ENCODE measurements at regions not wholly inside any gene's neighbourhood (a gene's known extent, or its start where the extent isn't known, plus 50 kb on each side); places are given as distances from the start of the nearest gene placed in this dataset.
A peak's percentile ranks its signal among the peaks of the same experiment; 100 is the strongest.

- Histone ChIP-seq H3K4me1 (ENCODE audit: control insufficient read depth in 2 of 2, insufficient read depth in 1 of 2, low read depth in 1 of 2, low read length in 2 of 2) (peaks cover 5 to 18% of the 10 kb centered on the region in 2 donors), H3K27me3 (ENCODE audit: control insufficient read depth in 3 of 3, insufficient read depth in 3 of 3, low read depth in 1 of 3, low read length in 3 of 3) (no peaks in the 10 kb centered on the region), H3K18ac (ENCODE audit: low read length) (no peak overlapping the region), H2BK15ac (ENCODE audit: low read length) (no peak overlapping the region), H3K9me3 (replicated peaks in 1 of 2; ENCODE audit: control insufficient read depth in 2 of 2, insufficient read depth in 1 of 2, low read depth in 1 of 2, low read length in 2 of 2) (no peaks in the 10 kb centered on the region), H4K91ac (ENCODE audit: low read depth, low read length, poor library complexity) (no peak overlapping the region), H2AFZ (ENCODE audit: low read length) (no peak overlapping the region), H2BK12ac (ENCODE audit: low read length) (no peak overlapping the region), H2AK5ac (ENCODE audit: low read depth, low read length) (no peak overlapping the region), H3K27ac (replicated peaks; ENCODE audit: low read length) (no peak overlapping the region), H2BK120ac (ENCODE audit: low read depth, low read length) (no peak overlapping the region), H3K4ac (ENCODE audit: low read length) (no peak overlapping the region), H3K36me3 (replicated peaks in 1 of 2; ENCODE audit: control insufficient read depth in 2 of 2, insufficient read depth in 2 of 2, low read length in 2 of 2) (no peaks in the 10 kb centered on the region), H2BK5ac (ENCODE audit: low read length) (no peak overlapping the region), H3K4me3 (ENCODE audit: low read length in 2 of 2) (no peak overlapping the region), H4K8ac (ENCODE audit: low read depth, low read length) (no peak overlapping the region), H3K9ac (ENCODE audit: low read depth, low read length, poor library complexity) (no peak overlapping the region), H3K14ac (ENCODE audit: low read length) (no peak overlapping the region), H3K4me2 (ENCODE audit: insufficient read depth, low read length, poor library complexity, severe bottlenecking) (no peak overlapping the region), H3K79me1 (ENCODE audit: low read depth, low read length) (no peaks in the 10 kb centered on the region), H3K23ac (ENCODE audit: low read depth, low read length, poor library complexity) (no peak overlapping the region)
- no CpG with 5 or more reads among the region's 1 CpG for WGBS, 2 donors (ENCODE audit: extremely low coverage in 2 of 2, insufficient read length in 2 of 2, insufficient replicate concordance in 1 of 2)
- peak; percentile 23 for DNase-seq (ENCODE audit: low spot score)
Measured at GRCh38 chr1:101154547-101154946, 82.3 kb upstream of the S1PR1 start.

- H3K79me1 ChIP-seq (ENCODE audit: low read depth, low read length), result no peaks in the 10 kb centered on the region
- H3K18ac ChIP-seq (ENCODE audit: low read length), result no peak overlapping the region
- no peak overlapping the region for H3K14ac ChIP-seq (ENCODE audit: low read length)
- whole genome bisulfite sequencing, 2 donors (ENCODE audit: extremely low coverage in 2 of 2, insufficient read length in 2 of 2, insufficient replicate concordance in 1 of 2), result no CpG with 5 or more reads among the region's 2 CpGs
- H3K23ac ChIP-seq (ENCODE audit: low read depth, low read length, poor library complexity), result no peak overlapping the region
- no peak overlapping the region for H4K8ac ChIP-seq (ENCODE audit: low read depth, low read length)
- H3K4me1 ChIP-seq (ENCODE audit: control insufficient read depth in 2 of 2, insufficient read depth in 1 of 2, low read depth in 1 of 2, low read length in 2 of 2), result peaks cover 5 to 23% of the 10 kb centered on the region in 2 donors
- no peak for DNase-seq (ENCODE audit: low spot score)
- no peak overlapping the region for H3K4me3 ChIP-seq (ENCODE audit: low read length in 2 of 2)
- H2AFZ ChIP-seq (ENCODE audit: low read length), result no peak overlapping the region
- no peak overlapping the region for H2AK5ac ChIP-seq (ENCODE audit: low read depth, low read length)
- H2BK15ac ChIP-seq (ENCODE audit: low read length), result no peak overlapping the region
- no peak overlapping the region for H3K4ac ChIP-seq (ENCODE audit: low read length)
- H3K36me3 ChIP-seq (replicated peaks in 1 of 2; ENCODE audit: control insufficient read depth in 2 of 2, insufficient read depth in 2 of 2, low read length in 2 of 2), result no peaks in the 10 kb centered on the region
- no peak overlapping the region for H3K9ac ChIP-seq (ENCODE audit: low read depth, low read length, poor library complexity)
- H3K27me3 ChIP-seq (ENCODE audit: control insufficient read depth in 3 of 3, insufficient read depth in 3 of 3, low read depth in 1 of 3, low read length in 3 of 3), result no peaks in the 10 kb centered on the region
- no peak overlapping the region for H4K91ac ChIP-seq (ENCODE audit: low read depth, low read length, poor library complexity)
- H2BK120ac ChIP-seq (ENCODE audit: low read depth, low read length), result no peak overlapping the region
- no peak overlapping the region for H3K4me2 ChIP-seq (ENCODE audit: insufficient read depth, low read length, poor library complexity, severe bottlenecking)
- H2BK5ac ChIP-seq (ENCODE audit: low read length), result no peak overlapping the region
- H2BK12ac ChIP-seq (ENCODE audit: low read length), result no peak overlapping the region
- H3K9me3 ChIP-seq (replicated peaks in 1 of 2; ENCODE audit: control insufficient read depth in 2 of 2, insufficient read depth in 1 of 2, low read depth in 1 of 2, low read length in 2 of 2), result no peaks in the 10 kb centered on the region
- H3K27ac ChIP-seq (replicated peaks; ENCODE audit: low read length), result no peak overlapping the region
Measured at GRCh38 chr1:101153692-101154091, 83.1 kb upstream of the S1PR1 start.

- Histone ChIP-seq H3K9ac (ENCODE audit: low read depth, low read length, poor library complexity) (no peak overlapping the region), H3K18ac (ENCODE audit: low read length) (peak overlapping the region; percentile 31), H2BK5ac (ENCODE audit: low read length) (no peak overlapping the region), H2BK12ac (ENCODE audit: low read length) (no peak overlapping the region), H3K4me1 (ENCODE audit: control insufficient read depth in 2 of 2, insufficient read depth in 1 of 2, low read depth in 1 of 2, low read length in 2 of 2) (peaks cover 5 to 25% of the 10 kb centered on the region in 2 donors), H2BK15ac (ENCODE audit: low read length) (no peak overlapping the region), H3K4ac (ENCODE audit: low read length) (no peak overlapping the region), H3K27ac (replicated peaks; ENCODE audit: low read length) (no peak overlapping the region), H3K14ac (ENCODE audit: low read length) (no peak overlapping the region), H3K79me1 (ENCODE audit: low read depth, low read length) (no peaks in the 10 kb centered on the region), H2AFZ (ENCODE audit: low read length) (peak overlapping the region; percentile 9), H3K23ac (ENCODE audit: low read depth, low read length, poor library complexity) (no peak overlapping the region), H3K4me2 (ENCODE audit: insufficient read depth, low read length, poor library complexity, severe bottlenecking) (no peak overlapping the region), H3K4me3 (ENCODE audit: low read length in 2 of 2) (no peak overlapping the region), H3K27me3 (ENCODE audit: control insufficient read depth in 3 of 3, insufficient read depth in 3 of 3, low read depth in 1 of 3, low read length in 3 of 3) (no peaks in the 10 kb centered on the region), H3K36me3 (replicated peaks in 1 of 2; ENCODE audit: control insufficient read depth in 2 of 2, insufficient read depth in 2 of 2, low read length in 2 of 2) (no peaks in the 10 kb centered on the region), H4K8ac (ENCODE audit: low read depth, low read length) (no peak overlapping the region), H4K91ac (ENCODE audit: low read depth, low read length, poor library complexity) (no peak overlapping the region), H2BK120ac (ENCODE audit: low read depth, low read length) (no peak overlapping the region), H3K9me3 (replicated peaks in 1 of 2; ENCODE audit: control insufficient read depth in 2 of 2, insufficient read depth in 1 of 2, low read depth in 1 of 2, low read length in 2 of 2) (no peaks in the 10 kb centered on the region), H2AK5ac (ENCODE audit: low read depth, low read length) (no peak overlapping the region)
- WGBS, 2 donors (ENCODE audit: extremely low coverage in 2 of 2, insufficient read length in 2 of 2, insufficient replicate concordance in 1 of 2), result no CpG with 5 or more reads among the region's 4 CpGs
- DNase-seq (ENCODE audit: low spot score), result no peak
Measured at GRCh38 chr1:101152633-101153032, 84.2 kb upstream of the S1PR1 start.

GRCh38 chr1:101151286-101151685, 85.5 kb upstream of the S1PR1 start:
- H3K23ac ChIP-seq (ENCODE audit: low read depth, low read length, poor library complexity), result no peak overlapping the region
- H3K18ac ChIP-seq (ENCODE audit: low read length), result no peak overlapping the region
- no peak overlapping the region for H4K8ac ChIP-seq (ENCODE audit: low read depth, low read length)
- no peaks in the 10 kb centered on the region for H3K79me1 ChIP-seq (ENCODE audit: low read depth, low read length)
- H3K27me3 ChIP-seq (ENCODE audit: control insufficient read depth in 3 of 3, insufficient read depth in 3 of 3, low read depth in 1 of 3, low read length in 3 of 3), result no peaks in the 10 kb centered on the region
- no peak overlapping the region for H2BK5ac ChIP-seq (ENCODE audit: low read length)
- H3K4me1 ChIP-seq (ENCODE audit: control insufficient read depth in 2 of 2, insufficient read depth in 1 of 2, low read depth in 1 of 2, low read length in 2 of 2), result peaks cover 5 to 25% of the 10 kb centered on the region in 2 donors
- no peak overlapping the region for H2BK12ac ChIP-seq (ENCODE audit: low read length)
- no peak overlapping the region for H3K4me2 ChIP-seq (ENCODE audit: insufficient read depth, low read length, poor library complexity, severe bottlenecking)
- no peak overlapping the region for H3K4me3 ChIP-seq (ENCODE audit: low read length in 2 of 2)
- no peak overlapping the region for H4K91ac ChIP-seq (ENCODE audit: low read depth, low read length, poor library complexity)
- H2AK5ac ChIP-seq (ENCODE audit: low read depth, low read length), result no peak overlapping the region
- H3K9ac ChIP-seq (ENCODE audit: low read depth, low read length, poor library complexity), result no peak overlapping the region
- H2BK120ac ChIP-seq (ENCODE audit: low read depth, low read length), result no peak overlapping the region
- no peak overlapping the region for H3K4ac ChIP-seq (ENCODE audit: low read length)
- no peak overlapping the region for H3K27ac ChIP-seq (replicated peaks; ENCODE audit: low read length)
- no peaks in the 10 kb centered on the region for H3K36me3 ChIP-seq (replicated peaks in 1 of 2; ENCODE audit: control insufficient read depth in 2 of 2, insufficient read depth in 2 of 2, low read length in 2 of 2)
- no peak overlapping the region for H2AFZ ChIP-seq (ENCODE audit: low read length)
- no peak overlapping the region for H3K14ac ChIP-seq (ENCODE audit: low read length)
- no peaks in the 10 kb centered on the region for H3K9me3 ChIP-seq (replicated peaks in 1 of 2; ENCODE audit: control insufficient read depth in 2 of 2, insufficient read depth in 1 of 2, low read depth in 1 of 2, low read length in 2 of 2)
- WGBS, 2 donors (ENCODE audit: extremely low coverage in 2 of 2, insufficient read length in 2 of 2, insufficient replicate concordance in 1 of 2), result no CpG with 5 or more reads among the region's 2 CpGs
- no peak for DNase-seq (ENCODE audit: low spot score)
- no peak overlapping the region for H2BK15ac ChIP-seq (ENCODE audit: low read length)
